Transverse colon (tissue), 4 donors: ENCODE measurements at regions not wholly inside any gene's neighbourhood (a gene's known extent, or its start where the extent isn't known, plus 50 kb on each side); places are given as distances from the start of the nearest gene placed in this dataset.

ENCODE experiments used
- CTCF ChIP-seq, 5 experiments: fragments of 200-600 bp in 3 of 5; fragments of 450-650 bp in 2 of 5; sonication (generic) in 3 of 5; IDR thresholded peaks; 1 replicate in 2 of 5; 2 replicates in 3 of 5; pipeline ENCODE4 v1.5.1; 2016 to 2017; ENCODE audit warnings: antibody characterized with exemption in 5 of 5, inconsistent platforms in 3 of 5, mild to moderate bottlenecking in 2 of 5, moderate library complexity in 1 of 5
- POLR2A ChIP-seq: fragments of 450-650 bp; IDR thresholded peaks from one replicate; pipeline ENCODE4 v1.6.1; 2016; ENCODE audit warnings: antibody characterized with exemption, mild to moderate bottlenecking, moderate library complexity
- POLR2AphosphoS5 ChIP-seq, 3 donors: sonication (generic); formaldehyde crosslinking; IDR thresholded peaks; one replicate each; pipeline ENCODE4 v1.6.1; 2016; ENCODE audit warnings: antibody characterized with exemption in 3 of 3

- TF ChIP-seq CTCF (IDR thresholded peaks at IDR 0.05) (no peak), POLR2A (no peak), POLR2AphosphoS5 (IDR thresholded peaks at IDR 0.05) (no peak)
Observed at GRCh38 chr5:36495611-36496010, 110.8 kb upstream of the SLC1A3 start.
